ENCODE measurements at regions not wholly inside any gene's neighbourhood (a gene's known extent, or its start where the extent isn't known, plus 50 kb on each side); places are given as distances from the start of the nearest gene placed in this dataset.
"Not testable (repeated sequence)": the region's sequence is repeated elsewhere in the genome, so short reads cannot be mapped to it uniquely, and the experiment has no call there.

GRCh38 chr4:154907345-154908045 lies 126.4 kb downstream of the RBM46 start:
- not testable (repeated sequence) for H3K4me3 ChIP-seq (ENCODE audit: low read depth, low read length); DNase-seq (ENCODE audit: low read depth)

- DNase-seq (ENCODE audit: low read depth): peak; percentile 16
- no peak overlapping the region for H3K4me3 ChIP-seq (ENCODE audit: low read depth, low read length)
These were observed 127.1 kb downstream of the RBM46 start for GRCh38 chr4:154908168-154908567.

- DNase-seq (ENCODE audit: low read depth): peak; percentile 4
These were observed 130.0 kb downstream of the RBM46 start for GRCh38 chr4:154911097-154911496.

GRCh38 chr4:154911608-154912098 lies 130.6 kb downstream of the RBM46 start:
- DNase-seq (ENCODE audit: low read depth): no peak

More at GRCh38 chr4:154911097-154911496, 130.0 kb downstream of the RBM46 start:
- no peak overlapping the region for H3K4me3 ChIP-seq (ENCODE audit: low read depth, low read length)

GRCh38 chr4:154916068-154916467 lies 135.0 kb downstream of the RBM46 start:
- DNase-seq (ENCODE audit: low read depth): no peak
- H3K4me3 ChIP-seq (ENCODE audit: low read depth, low read length): no peak overlapping the region

More at GRCh38 chr4:154911608-154912098, 130.6 kb downstream of the RBM46 start:
- no peak overlapping the region for H3K4me3 ChIP-seq (ENCODE audit: low read depth, low read length)

- H3K4me3 ChIP-seq (ENCODE audit: low read depth, low read length): no peak overlapping the region
- DNase-seq (ENCODE audit: low read depth): no peak
These were observed 146.1 kb downstream of the RBM46 start for GRCh38 chr4:154927126-154927680.

- peak; percentile 16 for DNase-seq (ENCODE audit: low read depth)
These were observed 147.7 kb downstream of the RBM46 start for GRCh38 chr4:154928640-154929257.

GRCh38 chr4:154936873-154937272 lies 155.8 kb downstream of the RBM46 start:
- no peak overlapping the region for H3K4me3 ChIP-seq (ENCODE audit: low read depth, low read length)
- no peak for DNase-seq (ENCODE audit: low read depth)

More at GRCh38 chr4:154928640-154929257, 147.7 kb downstream of the RBM46 start:
- no peak overlapping the region for H3K4me3 ChIP-seq (ENCODE audit: low read depth, low read length)

- DNase-seq (ENCODE audit: low read depth): no peak
- no peak overlapping the region for H3K4me3 ChIP-seq (ENCODE audit: low read depth, low read length)
These were observed 158.8 kb downstream of the RBM46 start for GRCh38 chr4:154939851-154940250.

- H3K4me3 ChIP-seq (ENCODE audit: low read depth, low read length): no peak overlapping the region
- no peak for DNase-seq (ENCODE audit: low read depth)
These were observed 161.1 kb downstream of the RBM46 start for GRCh38 chr4:154942176-154942575.

- H3K4me3 ChIP-seq (ENCODE audit: low read depth, low read length): no peak overlapping the region
- DNase-seq (ENCODE audit: low read depth): no peak
These were observed 163.9 kb downstream of the RBM46 start for GRCh38 chr4:154944996-154945395.

GRCh38 chr4:154946113-154946512 lies 165.0 kb downstream of the RBM46 start:
- no peak overlapping the region for H3K4me3 ChIP-seq (ENCODE audit: low read depth, low read length)
- no peak for DNase-seq (ENCODE audit: low read depth)

GRCh38 chr4:154953691-154954090 lies 172.6 kb downstream of the RBM46 start:
- no peak overlapping the region for H3K4me3 ChIP-seq (ENCODE audit: low read depth, low read length)
- DNase-seq (ENCODE audit: low read depth): no peak

- DNase-seq (ENCODE audit: low read depth): no peak
- H3K4me3 ChIP-seq (ENCODE audit: low read depth, low read length): no peak overlapping the region
These were observed 173.0 kb downstream of the RBM46 start for GRCh38 chr4:154954117-154954516.

- no peak for DNase-seq (ENCODE audit: low read depth)
These were observed 177.0 kb downstream of the RBM46 start for GRCh38 chr4:154958121-154958520.

GRCh38 chr4:154958621-154959358 lies 177.7 kb downstream of the RBM46 start:
- H3K4me3 ChIP-seq (ENCODE audit: low read depth, low read length): no peak overlapping the region
- DNase-seq (ENCODE audit: low read depth): peak; percentile 42

More at GRCh38 chr4:154958121-154958520, 177.0 kb downstream of the RBM46 start:
- no peak overlapping the region for H3K4me3 ChIP-seq (ENCODE audit: low read depth, low read length)

GRCh38 chr4:154959756-154960155 lies 178.7 kb downstream of the RBM46 start:
- no peak for DNase-seq (ENCODE audit: low read depth)
- no peak overlapping the region for H3K4me3 ChIP-seq (ENCODE audit: low read depth, low read length)

- no peak overlapping the region for H3K4me3 ChIP-seq (ENCODE audit: low read depth, low read length)
- DNase-seq (ENCODE audit: low read depth): no peak
These were observed 179.4 kb downstream of the RBM46 start for GRCh38 chr4:154960476-154960875.

- no peak overlapping the region for H3K4me3 ChIP-seq (ENCODE audit: low read depth, low read length)
- no peak for DNase-seq (ENCODE audit: low read depth)
These were observed 180.2 kb downstream of the RBM46 start for GRCh38 chr4:154961263-154961662.
